ENCODE measurements at regions not wholly inside any gene's neighbourhood (a gene's known extent, or its start where the extent isn't known, plus 50 kb on each side); places are given as distances from the start of the nearest gene placed in this dataset.

- Histone ChIP-seq H3K4me1 (no peaks in the 10 kb centered on the region), H3K9me3 (no peaks in the 10 kb centered on the region), H3K36me3 (no peaks in the 10 kb centered on the region), H3K4me3 (ENCODE audit: low read depth, low read length) (no peak overlapping the region), H3K27me3 (no peaks in the 10 kb centered on the region)
- TF ChIP-seq, protein P1, sequence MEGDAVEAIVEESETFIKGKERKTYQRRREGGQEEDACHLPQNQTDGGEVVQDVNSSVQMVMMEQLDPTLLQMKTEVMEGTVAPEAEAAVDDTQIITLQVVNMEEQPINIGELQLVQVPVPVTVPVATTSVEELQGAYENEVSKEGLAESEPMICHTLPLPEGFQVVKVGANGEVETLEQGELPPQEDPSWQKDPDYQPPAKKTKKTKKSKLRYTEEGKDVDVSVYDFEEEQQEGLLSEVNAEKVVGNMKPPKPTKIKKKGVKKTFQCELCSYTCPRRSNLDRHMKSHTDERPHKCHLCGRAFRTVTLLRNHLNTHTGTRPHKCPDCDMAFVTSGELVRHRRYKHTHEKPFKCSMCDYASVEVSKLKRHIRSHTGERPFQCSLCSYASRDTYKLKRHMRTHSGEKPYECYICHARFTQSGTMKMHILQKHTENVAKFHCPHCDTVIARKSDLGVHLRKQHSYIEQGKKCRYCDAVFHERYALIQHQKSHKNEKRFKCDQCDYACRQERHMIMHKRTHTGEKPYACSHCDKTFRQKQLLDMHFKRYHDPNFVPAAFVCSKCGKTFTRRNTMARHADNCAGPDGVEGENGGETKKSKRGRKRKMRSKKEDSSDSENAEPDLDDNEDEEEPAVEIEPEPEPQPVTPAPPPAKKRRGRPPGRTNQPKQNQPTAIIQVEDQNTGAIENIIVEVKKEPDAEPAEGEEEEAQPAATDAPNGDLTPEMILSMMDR (IDR thresholded peaks at IDR 0.05; ENCODE audit: low read depth, low read length), result no peak
- no peak for DNase-seq
These were observed 118.0 kb upstream of the MARK1 start for GRCh38 chr1:220409771-220410595.

GRCh38 chr1:220407191-220407590 is 120.7 kb upstream of the MARK1 start:
- Histone ChIP-seq H3K27me3 (no peaks in the 10 kb centered on the region), H3K9me3 (no peaks in the 10 kb centered on the region), H3K4me1 (no peaks in the 10 kb centered on the region), H3K4me3 (ENCODE audit: low read depth, low read length) (no peak overlapping the region), H3K36me3 (no peaks in the 10 kb centered on the region)
- TF ChIP-seq, protein P1 (IDR thresholded peaks at IDR 0.05; ENCODE audit: low read depth, low read length), result no peak
- no peak for DNase-seq

GRCh38 chr1:220398238-220398637 is 126.0 kb upstream of the RAB3GAP2 start:
- Histone ChIP-seq H3K4me3 (ENCODE audit: low read depth, low read length) (no peak overlapping the region), H3K4me1 (no peaks in the 10 kb centered on the region), H3K27me3 (no peaks in the 10 kb centered on the region), H3K36me3 (no peaks in the 10 kb centered on the region), H3K9me3 (no peaks in the 10 kb centered on the region; the same call in 1 of the 2 replicates)
- TF ChIP-seq, protein P1 (IDR thresholded peaks at IDR 0.05; ENCODE audit: low read depth, low read length), result no peak
- no peak for DNase-seq

DNA sequence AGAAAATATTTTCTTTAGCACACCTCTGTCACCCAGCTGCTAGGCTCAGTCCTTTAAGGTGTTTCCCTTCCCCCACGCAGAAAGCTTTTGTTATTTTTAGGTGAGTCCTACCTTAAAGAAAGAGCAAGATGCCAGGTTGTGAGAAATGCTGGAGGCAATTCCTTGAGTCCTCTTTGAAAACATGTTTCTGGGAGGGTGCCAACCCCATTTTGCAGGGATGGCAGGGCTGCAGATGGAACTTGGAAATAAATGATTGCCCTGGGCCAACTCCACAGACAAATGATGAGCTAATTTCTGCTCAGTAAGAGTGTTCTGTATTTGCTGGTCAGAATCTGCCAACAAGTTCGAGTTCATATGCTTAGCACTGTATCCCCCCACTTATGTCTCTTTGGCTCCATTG is 119.2 kb upstream of the RAB3GAP2 start:
- no peak for DNase-seq
- no peaks in the 10 kb centered on the region for H3K9me3 ChIP-seq
- no peaks in the 10 kb centered on the region for H3K4me1 ChIP-seq
- TF ChIP-seq, protein P1 (IDR thresholded peaks at IDR 0.05; ENCODE audit: low read depth, low read length), result no peak
- no peak overlapping the region for H3K4me3 ChIP-seq (ENCODE audit: low read depth, low read length)
- no peaks in the 10 kb centered on the region for H3K27me3 ChIP-seq
- no peaks in the 10 kb centered on the region for H3K36me3 ChIP-seq

GRCh38 chr1:220389634-220390033 is 117.4 kb upstream of the RAB3GAP2 start:
- Histone ChIP-seq H3K4me1 (no peaks in the 10 kb centered on the region), H3K27me3 (no peaks in the 10 kb centered on the region)
- TF ChIP-seq, protein P1 (IDR thresholded peaks at IDR 0.05; ENCODE audit: low read depth, low read length), result no peak

DNA sequence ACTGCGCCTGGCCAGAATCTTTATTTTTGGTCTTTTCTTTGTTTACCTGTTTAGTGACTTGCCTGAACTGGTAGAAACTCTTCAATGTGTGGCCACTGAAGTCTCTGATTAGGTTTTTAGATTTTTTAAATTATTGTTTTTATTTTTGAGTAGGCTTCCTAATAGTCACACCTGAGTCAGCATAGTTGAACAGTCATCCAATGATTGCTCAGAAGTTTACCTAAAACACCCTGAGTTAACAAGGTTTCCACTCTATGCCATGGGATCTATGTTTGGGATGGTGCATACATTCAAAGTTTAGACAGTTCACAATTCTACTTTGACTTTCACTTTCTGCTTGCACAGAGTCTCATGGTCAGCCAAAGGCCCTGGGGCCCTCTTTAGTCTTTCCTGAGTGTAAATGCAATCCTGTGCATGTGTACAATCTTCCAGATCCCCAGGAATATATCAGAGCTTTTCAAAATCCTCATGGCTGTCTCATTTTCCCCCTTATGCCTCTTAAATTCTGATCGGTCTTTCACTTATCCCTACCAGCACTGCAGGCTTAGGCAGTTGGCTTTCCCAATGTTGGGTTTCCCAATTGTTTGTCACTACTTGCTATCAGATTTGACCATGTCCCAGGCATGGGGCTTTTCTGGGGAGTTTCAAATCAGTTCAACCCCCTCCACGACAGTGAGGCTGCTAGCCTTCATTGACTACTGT is 114.4 kb upstream of the RAB3GAP2 start:
- no peaks in the 10 kb centered on the region for H3K9me3 ChIP-seq
- H3K4me1 ChIP-seq, result no peaks in the 10 kb centered on the region
- no peak overlapping the region for H3K4me3 ChIP-seq (ENCODE audit: low read depth, low read length)
- no peak for DNase-seq
- TF ChIP-seq, protein P1 (IDR thresholded peaks at IDR 0.05; ENCODE audit: low read depth, low read length), result no peak
- no peaks in the 10 kb centered on the region for H3K36me3 ChIP-seq
- no peaks in the 10 kb centered on the region for H3K27me3 ChIP-seq

More at GRCh38 chr1:220389634-220390033, 117.4 kb upstream of the RAB3GAP2 start:
- H3K4me3 ChIP-seq (ENCODE audit: low read depth, low read length), result no peak overlapping the region
- DNase-seq, result no peak
- no peaks in the 10 kb centered on the region for H3K9me3 ChIP-seq
- H3K36me3 ChIP-seq, result no peaks in the 10 kb centered on the region

Data from BE2C (cell line).